ENCODE measurements at regions not wholly inside any gene's neighbourhood (a gene's known extent, or its start where the extent isn't known, plus 50 kb on each side); places are given as distances from the start of the nearest gene placed in this dataset.

GRCh38 chr15:94164202-94164807, 67.1 kb upstream of the MCTP2 start:
- Histone ChIP-seq H3K36me3 (no peaks in the 10 kb centered on the region), H3K4me3 (no peak overlapping the region), H3K27me3 (no peaks in the 10 kb centered on the region), H3K4me1 (no peaks in the 10 kb centered on the region), H3K9me3 (no peaks in the 10 kb centered on the region), H3K27ac (no peak overlapping the region)
- WGBS, 2 donors = 34 to 37% methylated on average over 10 of the region's 10 CpGs
- TF ChIP-seq CTCF (IDR thresholded peaks at IDR 0.05) = peak; percentile 65 to 79 (median 76)
- intact Hi-C loops (cut with DNase I) = loop anchor here in 2 of 3 donors (5.0 to 10.0 kb wide), 2 partner anchors 160 to 163 kb away; no protein-coding TSS in a partner anchor
- FAIRE-seq = peak; percentile 74
- ATAC-seq = peak; percentile 60 to 96 (median 90)
- DNase-seq = peak in 5 of 6 donors; percentile 25 to 69 (median 47)

- Histone ChIP-seq H3K4me3 (no peak overlapping the region), H3K9me3 (no peaks in the 10 kb centered on the region), H3K27ac (no peak overlapping the region), H3K36me3 (no peaks in the 10 kb centered on the region), H3K4me1 (no peaks in the 10 kb centered on the region), H3K27me3 (no peaks in the 10 kb centered on the region)
- FAIRE-seq = no peak
- no peak for TF ChIP-seq CTCF (IDR thresholded peaks at IDR 0.05)
- WGBS, 2 donors = 84 to 93% methylated on average over 5 of the region's 5 CpGs
- intact Hi-C loops (cut with DNase I) = loop anchor here in 2 of 3 donors (5.0 to 10.0 kb wide), 2 partner anchors 162 to 164 kb away; no protein-coding TSS in a partner anchor
- DNase-seq = no peak
- no peak for ATAC-seq
Observed at GRCh38 chr15:94162939-94163338, 68.4 kb upstream of the MCTP2 start.

- no peaks in the 10 kb centered on the region for H3K4me1 ChIP-seq
- no peaks in the 10 kb centered on the region for H3K36me3 ChIP-seq
- H3K27me3 ChIP-seq = no peaks in the 10 kb centered on the region
- no peak for TF ChIP-seq CTCF (IDR thresholded peaks at IDR 0.05)
- no peak overlapping the region for H3K27ac ChIP-seq
- 77 to 81% methylated on average over 3 of the region's 3 CpGs for WGBS, 2 donors
- DNase-seq (no peak), FAIRE-seq (no peak), ATAC-seq (no peak)
- intact Hi-C loops (cut with DNase I) = no loop called here
- H3K9me3 ChIP-seq = no peaks in the 10 kb centered on the region
- H3K4me3 ChIP-seq = no peak overlapping the region
Observed at GRCh38 chr15:94154255-94154654, 77.1 kb upstream of the MCTP2 start.

- H3K9me3 ChIP-seq = no peaks in the 10 kb centered on the region
- H3K4me3 ChIP-seq = no peak overlapping the region
- intact Hi-C loops (cut with DNase I) = no loop called here
- TF ChIP-seq CTCF (IDR thresholded peaks at IDR 0.05) = peak in 1 of 4 donors; percentile 10
- FAIRE-seq (no peak), DNase-seq (no peak), ATAC-seq (no peak)
- H3K27me3 ChIP-seq = peaks cover 0 to 5% (median 0%) of the 10 kb centered on the region in 4 donors
- 75 to 83% methylated on average over 4 of the region's 4 CpGs for WGBS, 2 donors
- no peak overlapping the region for H3K27ac ChIP-seq
- no peaks in the 10 kb centered on the region for H3K4me1 ChIP-seq
- no peaks in the 10 kb centered on the region for H3K36me3 ChIP-seq
Observed at GRCh38 chr15:94145046-94145445, 86.3 kb upstream of the MCTP2 start.

- DNase-seq = no peak
- intact Hi-C loops (cut with DNase I) = no loop called here
- Histone ChIP-seq H3K4me1 (no peaks in the 10 kb centered on the region), H3K36me3 (no peaks in the 10 kb centered on the region), H3K9me3 (no peaks in the 10 kb centered on the region), H3K27me3 (peaks cover 0 to 5% (median 0%) of the 10 kb centered on the region in 4 donors), H3K4me3 (no peak overlapping the region), H3K27ac (no peak overlapping the region)
- no peak for TF ChIP-seq CTCF (IDR thresholded peaks at IDR 0.05)
- 67 to 89% methylated on average over 2 of the region's 2 CpGs for WGBS, 2 donors
- FAIRE-seq = no peak
- no peak for ATAC-seq
Observed at GRCh38 chr15:94141802-94142201, 89.6 kb upstream of the MCTP2 start.
